Activated CD4-positive, alpha-beta memory T cell treated with anti-CD3 and anti-CD28 coated beads, Interleukin-2, amount 10 ng/mL, durations not matched to agents 7 days and 5 days (primary cell): ENCODE measurements at regions not wholly inside any gene's neighbourhood (a gene's known extent, or its start where the extent isn't known, plus 50 kb on each side); places are given as distances from the start of the nearest gene placed in this dataset.

Experiments
- CTCF ChIA-PET: fragments of 350-600 bp; sonication (Branson Sonifier 250); formaldehyde crosslinking; loops from one replicate; lab custom pipeline; 2021; ENCODE audit warnings: antibody characterized with exemption, inconsistent platforms; lab: Charles Lee
- POLR2A ChIA-PET: fragments of 350-600 bp; sonication (Branson Sonifier 250); formaldehyde crosslinking; loops from one replicate; lab custom pipeline; 2021; ENCODE audit warnings: antibody characterized with exemption; lab: Charles Lee
- DNase-seq: peaks from one replicate; pipeline ENCODE4 v3.0.0-alpha.2; 2020
- H3K27ac Mint-ChIP-seq: one replicate; pipeline ENCODE4 v1.8.0; 2021; ENCODE audit warnings: mild to moderate bottlenecking, mixed read lengths
- H3K27me3 Mint-ChIP-seq: one replicate; pipeline ENCODE4 v1.8.0; 2021; ENCODE audit warnings: mixed read lengths
- H3K36me3 Mint-ChIP-seq: one replicate; pipeline ENCODE4 v1.8.0; 2021; ENCODE audit warnings: low read depth, mixed read lengths
- H3K4me1 Mint-ChIP-seq: one replicate; pipeline ENCODE4 v1.8.0; 2021; ENCODE audit warnings: mixed read lengths
- H3K4me3 Mint-ChIP-seq: one replicate; pipeline ENCODE4 v1.8.0; 2021; ENCODE audit warnings: mild to moderate bottlenecking, mixed read lengths
- H3K9me3 Mint-ChIP-seq: one replicate; pipeline ENCODE4 v1.8.0; 2021; ENCODE audit warnings: mixed read lengths

- Mint-ChIP-seq H3K4me3 (no peak overlapping the region), H3K27ac (no peak overlapping the region), H3K9me3 (no peaks in the 10 kb centered on the region), H3K27me3 (no peaks in the 10 kb centered on the region), H3K4me1 (peaks cover 10% of the 10 kb centered on the region), H3K36me3 (no peaks in the 10 kb centered on the region)
- no peak for DNase-seq
- CTCF ChIA-PET = interaction anchor here (0.7 kb wide), 1 partner anchor 15 kb away, joined by 6 read pairs; no protein-coding TSS in a partner anchor
- POLR2A ChIA-PET = no interaction called here
Observed at GRCh38 chr16:10312008-10312407, 73.9 kb upstream of the ATF7IP2 start.

DNA sequence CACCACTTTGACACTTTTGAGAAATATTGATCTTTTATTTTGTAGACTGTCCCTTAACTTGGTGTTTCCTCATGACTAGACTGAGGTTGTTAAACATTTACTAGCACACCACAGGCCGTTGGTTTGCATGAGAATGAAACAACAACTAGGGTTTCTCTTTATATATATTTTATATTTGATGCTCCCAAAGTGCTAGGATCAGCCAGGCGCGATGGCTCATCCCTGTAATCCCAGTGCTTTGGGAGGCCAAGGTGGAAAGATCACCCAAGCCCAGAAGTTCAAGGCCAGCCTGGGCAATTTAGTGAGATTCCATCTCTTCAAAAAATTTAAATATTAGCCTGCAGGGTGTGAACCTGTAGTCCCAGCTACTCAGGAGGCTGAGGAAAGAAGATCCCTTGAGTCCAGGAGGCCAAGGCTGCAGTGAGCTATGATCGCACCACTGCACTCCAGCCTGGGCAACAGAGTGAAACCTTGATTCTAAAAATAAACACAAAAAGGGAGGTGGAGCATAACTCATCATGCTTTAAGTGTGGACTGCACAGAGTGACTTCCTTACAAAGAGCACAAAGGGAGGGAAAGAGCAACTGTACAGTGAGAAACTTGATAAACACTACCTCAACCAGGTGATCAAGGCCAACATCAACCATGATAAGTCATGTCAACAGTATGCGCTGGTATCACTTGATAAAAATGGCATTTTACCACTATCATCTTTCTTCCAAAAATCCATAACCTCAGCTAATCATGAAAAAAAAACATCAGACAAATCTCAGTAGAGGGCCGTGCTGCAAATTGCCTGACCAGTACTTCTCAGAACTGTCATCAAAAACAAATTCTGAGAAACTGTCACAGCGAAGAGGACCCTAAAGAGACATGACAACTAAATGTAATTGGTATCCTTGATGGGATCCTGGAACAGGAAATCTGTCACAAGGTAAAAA, 72.8 kb upstream of the ATF7IP2 start:
- Mint-ChIP-seq H3K27ac (no peak overlapping the region), H3K4me1 (peaks cover 10% of the 10 kb centered on the region), H3K36me3 (no peaks in the 10 kb centered on the region), H3K27me3 (no peaks in the 10 kb centered on the region), H3K9me3 (no peaks in the 10 kb centered on the region), H3K4me3 (no peak overlapping the region)
- no peak for DNase-seq
- ChIA-PET POLR2A (no interaction called here), CTCF (interaction anchor here (0.8 to 3.0 kb wide), 4 partner anchors 58 to 202 kb away, joined by 3 to 21 read pairs (median 5); no protein-coding TSS in a partner anchor)

DNA sequence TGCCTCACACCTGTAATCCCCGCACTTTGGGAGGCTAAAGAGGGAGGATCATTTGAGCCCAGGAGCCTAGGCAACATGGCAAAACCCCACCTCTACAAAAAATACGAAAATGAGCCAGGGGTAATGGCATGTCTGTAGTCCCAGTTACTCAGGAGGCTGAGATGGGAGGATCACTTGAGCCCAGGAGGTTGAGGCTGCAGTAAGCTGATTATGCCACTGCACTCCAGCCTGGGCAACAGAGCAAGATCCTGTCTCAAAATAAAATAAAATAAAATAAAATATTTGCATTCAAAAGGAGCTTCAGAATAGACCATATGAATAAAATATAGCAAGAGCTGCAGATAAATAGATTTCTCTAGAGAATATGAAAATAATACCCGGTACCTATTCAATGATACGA, 71.5 kb upstream of the ATF7IP2 start:
- peaks cover 8% of the 10 kb centered on the region for H3K4me1 Mint-ChIP-seq
- no peak overlapping the region for H3K27ac Mint-ChIP-seq
- POLR2A ChIA-PET = interaction anchor here (1.9 kb wide), 1 partner anchor 196 kb away, joined by 8 read pairs; no protein-coding TSS in a partner anchor
- no peaks in the 10 kb centered on the region for H3K27me3 Mint-ChIP-seq
- no peaks in the 10 kb centered on the region for H3K9me3 Mint-ChIP-seq
- no peak for DNase-seq
- CTCF ChIA-PET = interaction anchor here (1.0 to 3.0 kb wide), 6 partner anchors 14 to 201 kb away, joined by 3 to 21 read pairs (median 4); no protein-coding TSS in a partner anchor
- H3K36me3 Mint-ChIP-seq = no peaks in the 10 kb centered on the region
- H3K4me3 Mint-ChIP-seq = no peak overlapping the region

DNA sequence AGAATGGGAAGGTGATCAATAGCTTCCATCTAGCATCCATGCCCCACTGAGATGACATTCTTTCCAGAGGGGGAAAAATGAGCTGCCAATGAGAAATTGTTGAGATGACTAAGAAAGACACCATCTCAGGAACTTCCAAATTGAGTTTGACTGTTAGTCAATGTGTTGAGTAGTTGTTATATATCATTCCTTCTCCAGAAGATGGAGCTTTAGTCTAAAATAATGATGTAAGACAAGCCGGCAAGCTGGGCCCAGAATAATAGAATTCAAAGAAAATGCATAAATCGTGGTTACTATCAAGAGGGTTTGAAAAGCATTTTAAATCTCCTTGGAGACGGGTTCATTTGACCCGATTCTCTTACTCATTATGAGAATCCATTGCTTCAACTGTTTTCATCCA, 71.0 kb upstream of the ATF7IP2 start:
- Mint-ChIP-seq H3K9me3 (no peaks in the 10 kb centered on the region), H3K4me3 (no peak overlapping the region), H3K27ac (no peak overlapping the region), H3K4me1 (peaks cover 8% of the 10 kb centered on the region), H3K36me3 (no peaks in the 10 kb centered on the region), H3K27me3 (no peaks in the 10 kb centered on the region)
- CTCF ChIA-PET = interaction anchor here (1.0 to 3.0 kb wide), 5 partner anchors 15 to 200 kb away, joined by 3 to 21 read pairs (median 5); no protein-coding TSS in a partner anchor
- POLR2A ChIA-PET = interaction anchor here (1.9 kb wide), 1 partner anchor 195 kb away, joined by 8 read pairs; no protein-coding TSS in a partner anchor
- no peak for DNase-seq

DNA sequence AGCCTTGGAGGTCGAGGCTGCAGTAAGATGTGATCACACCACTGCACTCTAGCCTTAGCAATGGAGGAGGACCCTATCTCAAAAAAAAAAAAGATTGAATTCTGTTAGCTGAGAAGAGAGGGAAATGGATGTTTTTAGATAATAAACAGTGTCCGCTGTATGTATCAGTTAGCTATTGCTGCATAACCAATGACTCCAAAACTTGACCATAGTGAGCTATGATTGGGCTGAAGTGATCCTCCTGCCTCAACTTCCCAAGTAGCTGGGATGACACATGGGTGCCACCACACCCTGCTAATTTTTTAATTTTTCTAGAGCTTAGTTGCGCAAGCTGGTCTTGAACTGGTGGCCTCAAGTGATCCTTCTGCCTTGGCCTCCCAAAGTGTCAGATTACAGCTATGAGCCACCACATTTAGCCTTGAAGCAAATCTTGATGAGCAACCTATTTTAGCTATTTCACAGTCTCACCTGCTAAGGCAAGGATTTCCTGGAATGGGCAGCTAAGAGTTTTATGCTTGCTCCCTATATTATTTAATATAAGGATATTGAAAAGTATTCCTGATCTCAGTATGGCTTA, 68.3 kb upstream of the ATF7IP2 start:
- H3K36me3 Mint-ChIP-seq = no peaks in the 10 kb centered on the region
- ChIA-PET POLR2A (interaction anchor here (0.6 to 1.4 kb wide), 2 partner anchors 187 to 569 kb away, joined by 3 read pairs; no protein-coding TSS in a partner anchor), CTCF (interaction anchor here (1.0 to 1.7 kb wide), 2 partner anchors 192 to 420 kb away, joined by 3 to 9 read pairs; no protein-coding TSS in a partner anchor)
- no peak overlapping the region for H3K27ac Mint-ChIP-seq
- H3K9me3 Mint-ChIP-seq = no peaks in the 10 kb centered on the region
- H3K27me3 Mint-ChIP-seq = no peaks in the 10 kb centered on the region
- H3K4me1 Mint-ChIP-seq = peaks cover 8% of the 10 kb centered on the region
- DNase-seq = no peak
- H3K4me3 Mint-ChIP-seq = no peak overlapping the region

DNA sequence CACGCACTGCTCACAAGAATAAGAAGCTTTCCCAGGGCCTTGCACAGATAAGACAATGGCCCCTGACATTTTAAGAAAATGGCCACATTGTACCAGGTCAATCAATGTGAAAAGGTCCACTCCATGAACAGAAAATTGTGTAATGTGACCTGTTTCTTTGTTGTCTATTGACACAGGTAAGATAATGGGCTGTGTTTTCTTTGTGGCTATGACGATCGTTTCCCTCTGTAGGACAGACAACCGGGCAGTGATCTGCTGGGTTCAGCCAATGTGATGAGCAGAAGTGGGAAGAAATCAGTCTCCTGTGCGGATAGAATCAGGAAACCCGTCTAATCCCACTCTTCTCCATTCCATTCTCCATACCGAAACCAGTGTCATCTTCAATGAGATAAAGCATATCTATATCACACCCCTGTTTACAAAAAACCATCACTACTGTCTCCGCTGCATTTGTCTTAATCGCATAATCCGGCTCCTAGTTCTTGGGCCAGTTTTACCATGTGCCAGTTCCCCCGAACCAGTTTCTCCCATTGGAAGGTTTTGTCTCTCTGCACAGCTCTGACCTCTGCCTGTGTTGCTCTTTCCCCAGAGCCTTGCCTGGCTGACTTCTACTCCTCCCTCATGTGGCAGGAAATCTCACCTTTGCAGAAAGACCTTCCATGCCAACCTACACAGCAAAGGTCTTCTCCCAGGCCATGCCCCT, 66.9 kb upstream of the ATF7IP2 start:
- Mint-ChIP-seq H3K4me1 (peaks cover 2% of the 10 kb centered on the region), H3K27ac (no peak overlapping the region), H3K27me3 (no peaks in the 10 kb centered on the region), H3K4me3 (no peak overlapping the region), H3K36me3 (no peaks in the 10 kb centered on the region), H3K9me3 (no peaks in the 10 kb centered on the region)
- ChIA-PET POLR2A (interaction anchor here (0.7 kb wide), 1 partner anchor 44 kb away, joined by 3 read pairs; no protein-coding TSS in a partner anchor), CTCF (no interaction called here)
- DNase-seq = no peak

DNA sequence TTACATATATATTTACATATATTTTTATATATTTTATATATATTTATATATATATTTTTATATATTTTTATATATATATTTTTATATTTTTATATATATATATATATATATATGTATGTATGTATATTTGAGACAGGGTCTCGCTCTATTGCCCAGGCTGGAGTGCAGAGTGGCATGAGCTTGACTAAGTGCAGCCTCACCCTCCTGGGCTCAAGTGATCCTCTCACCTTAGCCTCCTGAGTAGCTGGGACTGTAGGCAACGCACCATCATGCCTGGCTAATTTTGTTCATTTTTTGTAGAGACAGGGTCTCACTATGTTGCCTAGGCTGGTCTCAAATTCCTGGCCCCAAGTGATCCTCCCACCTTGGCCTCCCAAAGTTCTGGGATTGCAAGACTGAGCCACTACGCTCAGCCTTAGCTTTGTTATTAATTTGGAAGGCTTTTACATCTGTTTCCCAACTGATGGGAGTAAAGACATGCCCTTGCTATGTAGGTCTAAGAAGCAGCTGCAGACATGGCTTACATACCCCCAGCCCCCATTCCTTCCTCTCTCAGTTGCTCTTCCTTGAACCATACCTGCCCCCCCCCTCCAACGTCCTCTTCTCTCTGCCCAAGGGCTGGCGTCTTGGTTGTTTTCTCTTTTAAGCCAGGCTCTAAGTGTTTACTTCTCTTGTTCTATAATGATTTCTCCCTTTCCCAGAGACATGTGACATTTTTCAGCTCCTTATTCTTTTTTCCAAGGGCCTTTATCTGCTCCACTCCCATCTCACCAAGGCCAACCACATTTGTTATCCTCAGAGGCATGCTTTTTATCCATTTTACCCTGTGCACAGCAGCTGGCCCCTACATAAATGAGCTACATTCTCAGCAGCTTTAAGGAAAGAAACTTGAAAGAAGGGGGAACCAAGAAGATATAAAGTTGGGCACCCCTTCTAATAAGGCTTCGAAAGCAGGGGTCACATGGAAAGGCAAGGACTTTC, 64.2 kb upstream of the ATF7IP2 start:
- no peak for DNase-seq
- ChIA-PET POLR2A (no interaction called here), CTCF (interaction anchor here (0.8 kb wide), 1 partner anchor 416 kb away, joined by 4 read pairs; no protein-coding TSS in a partner anchor)
- Mint-ChIP-seq H3K4me3 (no peak overlapping the region), H3K27ac (no peak overlapping the region), H3K36me3 (no peaks in the 10 kb centered on the region), H3K9me3 (peaks cover 2% of the 10 kb centered on the region), H3K27me3 (no peaks in the 10 kb centered on the region), H3K4me1 (no peaks in the 10 kb centered on the region)

GRCh38 chr16:10322723-10323527, 62.9 kb upstream of the ATF7IP2 start:
- Mint-ChIP-seq H3K4me1 (peaks cover 3% of the 10 kb centered on the region), H3K36me3 (peaks cover 4% of the 10 kb centered on the region), H3K27ac (no peak overlapping the region), H3K4me3 (no peak overlapping the region), H3K27me3 (no peaks in the 10 kb centered on the region), H3K9me3 (peaks cover 6% of the 10 kb centered on the region)
- DNase-seq = no peak
- POLR2A ChIA-PET = no interaction called here
- CTCF ChIA-PET = interaction anchor here (0.6 to 1.0 kb wide), 3 partner anchors 66 to 773 kb away, joined by 3 read pairs; no protein-coding TSS in a partner anchor

- Mint-ChIP-seq H3K36me3 (peaks cover 6% of the 10 kb centered on the region), H3K27ac (no peak overlapping the region)
Observed at GRCh38 chr16:10323528-10323869, 62.4 kb upstream of the ATF7IP2 start.

GRCh38 chr16:10324210-10324609, 61.7 kb upstream of the ATF7IP2 start:
- ChIA-PET CTCF (no interaction called here), POLR2A (no interaction called here)

More at GRCh38 chr16:10323528-10323869, 62.4 kb upstream of the ATF7IP2 start:
- no peak for DNase-seq
- ChIA-PET POLR2A (no interaction called here), CTCF (interaction anchor here (0.6 to 1.0 kb wide), 2 partner anchors 66 to 186 kb away, joined by 3 read pairs; no protein-coding TSS in a partner anchor)
- H3K4me1 Mint-ChIP-seq = peaks cover 6% of the 10 kb centered on the region
- H3K4me3 Mint-ChIP-seq = no peak overlapping the region
- peaks cover 6% of the 10 kb centered on the region for H3K9me3 Mint-ChIP-seq
- no peaks in the 10 kb centered on the region for H3K27me3 Mint-ChIP-seq

More at GRCh38 chr16:10324210-10324609, 61.7 kb upstream of the ATF7IP2 start:
- H3K4me3 Mint-ChIP-seq = no peak overlapping the region
- H3K36me3 Mint-ChIP-seq = peaks cover 6% of the 10 kb centered on the region
- no peak overlapping the region for H3K27ac Mint-ChIP-seq
- no peaks in the 10 kb centered on the region for H3K27me3 Mint-ChIP-seq
- H3K9me3 Mint-ChIP-seq = peaks cover 6% of the 10 kb centered on the region
- DNase-seq = no peak
- H3K4me1 Mint-ChIP-seq = peaks cover 8% of the 10 kb centered on the region
